GM23338 (cell line): ENCODE measurements at regions not wholly inside any gene's neighbourhood (a gene's known extent, or its start where the extent isn't known, plus 50 kb on each side); places are given as distances from the start of the nearest gene placed in this dataset.

Experiments used
- ATAC-seq: fragments of 200-7000 bp; cut with Tn5 transposase; 3 replicates; pipeline ENCODE4 v1.9.1; 2020
- DNase-seq: peaks from one replicate; pipeline ENCODE4 v3.0.0-alpha.2; 2015; ENCODE audit warnings: low spot score
- H2AFZ ChIP-seq: fragments of 200-600 bp; sonication (generic); 2 replicates; pipeline ENCODE4 v1.8.0; 2016; ENCODE audit warnings: antibody characterized with exemption, mild to moderate bottlenecking, moderate library complexity
- H3F3A ChIP-seq: fragments of 200-600 bp; sonication (generic); replicated peaks from 2 replicates; pipeline ENCODE4 v1.8.0; 2017; ENCODE audit warnings: antibody characterized with exemption, mixed run types, low read depth
- H3K27ac ChIP-seq: fragments of 200-600 bp; sonication (generic); 2 replicates; pipeline ENCODE4 v1.6.1; 2016; ENCODE audit warnings: low read depth
- H3K27me3 ChIP-seq: fragments of 200-600 bp; sonication (generic); 2 replicates; pipeline ENCODE4 v1.8.0; 2016; ENCODE audit warnings: mild to moderate bottlenecking, mixed run types, moderate library complexity; ENCODE audit not compliant: insufficient read depth
- H3K36me3 ChIP-seq: fragments of 200-600 bp; sonication (generic); 2 replicates; pipeline ENCODE4 v1.8.0; 2016; ENCODE audit warnings: mild to moderate bottlenecking; ENCODE audit not compliant: insufficient read depth
- H3K4me1 ChIP-seq: fragments of 200-600 bp; sonication (generic); 2 replicates; pipeline ENCODE4 v1.8.0; 2016; ENCODE audit warnings: mild to moderate bottlenecking, moderate library complexity; ENCODE audit not compliant: insufficient read depth
- H3K4me2 ChIP-seq: fragments of 200-600 bp; sonication (generic); 2 replicates; pipeline ENCODE4 v1.7.1; 2017; ENCODE audit warnings: mixed run types
- H3K4me3 ChIP-seq: fragments of 200-600 bp; sonication (generic); 2 replicates; pipeline ENCODE4 v1.6.1; 2016; ENCODE audit warnings: mixed run types
- H3K79me2 ChIP-seq: fragments of 200-600 bp; sonication (generic); replicated peaks from 2 replicates; pipeline ENCODE4 v1.8.0; 2017; ENCODE audit warnings: mild to moderate bottlenecking; ENCODE audit not compliant: insufficient read depth
- H3K9me2 ChIP-seq: fragments of 200-600 bp; sonication (generic); 2 replicates; pipeline ENCODE4 v1.8.0; 2017; ENCODE audit not compliant: insufficient read depth
- H4K20me1 ChIP-seq: fragments of 200-600 bp; sonication (generic); replicated peaks from 2 replicates; pipeline ENCODE4 v1.8.0; 2017; ENCODE audit warnings: mild to moderate bottlenecking; ENCODE audit not compliant: insufficient read depth
- H3K27ac Mint-ChIP-seq: 2 replicates; pipeline ENCODE4 v1.8.0; 2020; ENCODE audit warnings: inconsistent platforms, mild to moderate bottlenecking, moderate library complexity, mixed read lengths
- H3K27me3 Mint-ChIP-seq: 3 replicates; pipeline ENCODE4 v1.8.0; 2022; ENCODE audit warnings: low read depth, mild to moderate bottlenecking, moderate library complexity, mixed read lengths, inconsistent platforms; ENCODE audit not compliant: insufficient read depth, poor library complexity
- H3K36me3 Mint-ChIP-seq: 3 replicates; pipeline ENCODE4 v1.8.0; 2021; ENCODE audit warnings: low read depth, mild to moderate bottlenecking, inconsistent platforms, moderate library complexity, mixed read lengths
- H3K4me1 Mint-ChIP-seq: 3 replicates; pipeline ENCODE4 v1.8.0; 2020; ENCODE audit warnings: mild to moderate bottlenecking, inconsistent platforms, mixed read lengths
- H3K4me3 Mint-ChIP-seq: 3 replicates; pipeline ENCODE4 v1.8.0; 2021; ENCODE audit warnings: moderate library complexity, mild to moderate bottlenecking, inconsistent platforms, mixed read lengths
- H3K9me3 Mint-ChIP-seq: 3 replicates; pipeline ENCODE4 v1.8.0; 2020; ENCODE audit warnings: moderate library complexity, mild to moderate bottlenecking, inconsistent platforms, mixed read lengths
- CREB1 ChIP-seq: fragments of 250-450 bp; sonication (Bioruptor Pico); IDR thresholded peaks from 2 replicates; pipeline ENCODE4 v1.5.0; 2020; ENCODE audit warnings: low read depth, mild to moderate bottlenecking, moderate library complexity
- EZH2 ChIP-seq: fragments of 200-600 bp; sonication (generic); IDR thresholded peaks from one replicate; pipeline ENCODE4 v1.8.0; 2017; ENCODE audit warnings: antibody characterized with exemption, mild to moderate bottlenecking, low read depth; ENCODE audit not compliant: unreplicated experiment
- EZH2phosphoT487 ChIP-seq: fragments of 200-600 bp; sonication (generic); IDR thresholded peaks from one replicate; pipeline ENCODE4 v1.8.1; 2018; ENCODE audit warnings: antibody characterized with exemption; ENCODE audit not compliant: unreplicated experiment
- JUNB ChIP-seq: IDR thresholded peaks from one replicate; pipeline ENCODE4 v1.6.1; 2016; ENCODE audit warnings: antibody characterized with exemption; ENCODE audit not compliant: unreplicated experiment
- NANOG ChIP-seq: IDR thresholded peaks from 2 replicates; pipeline ENCODE4 v1.6.1; 2016; ENCODE audit warnings: antibody characterized with exemption, borderline replicate concordance
- POLR2AphosphoS5 ChIP-seq: IDR thresholded peaks from 2 replicates; pipeline ENCODE4 v1.6.1; 2016; ENCODE audit warnings: antibody characterized with exemption, low read depth
- STAT1 ChIP-seq: IDR thresholded peaks from one replicate; pipeline ENCODE4 v1.6.1; 2016; ENCODE audit warnings: antibody characterized with exemption; ENCODE audit not compliant: unreplicated experiment
- ZNF114 ChIP-seq: fragments of 250-450 bp; sonication (Bioruptor Pico); IDR thresholded peaks from 2 replicates; pipeline ENCODE4 v1.5.0; 2020; ENCODE audit warnings: mild to moderate bottlenecking, moderate library complexity
- ZNF331 ChIP-seq: fragments of 250-450 bp; sonication (Bioruptor Pico); IDR thresholded peaks from 2 replicates; pipeline ENCODE4 v1.5.0; 2020; ENCODE audit warnings: low read depth, mild to moderate bottlenecking, moderate library complexity
- TF ChIP-seq, protein P1 (sequence below): IDR thresholded peaks from one replicate; pipeline ENCODE4 v1.6.1; 2018; ENCODE audit warnings: antibody characterized with exemption; ENCODE audit not compliant: unreplicated experiment
- TF ChIP-seq, protein P2 (sequence below): fragments of 250-450 bp; sonication (Bioruptor Pico); IDR thresholded peaks from 2 replicates; pipeline ENCODE4 v1.5.0; 2020; ENCODE audit warnings: mild to moderate bottlenecking, moderate library complexity
- TF ChIP-seq, protein P3 (sequence below), 2 experiments: fragments of 200-600 bp in 1 of 2; sonication (generic) in 1 of 2; conservative IDR thresholded peaks; 2 replicates each; pipeline versions ENCODE4 v1.5.1 to v1.6.1; 2016 to 2017; ENCODE audit warnings: antibody characterized with exemption in 2 of 2, low read depth in 2 of 2, mild to moderate bottlenecking in 2 of 2, moderate library complexity in 1 of 2
- TF ChIP-seq, protein P4 (sequence below): IDR thresholded peaks from 2 replicates; pipeline ENCODE4 v1.6.1; 2016; ENCODE audit warnings: antibody characterized with exemption

DNA sequence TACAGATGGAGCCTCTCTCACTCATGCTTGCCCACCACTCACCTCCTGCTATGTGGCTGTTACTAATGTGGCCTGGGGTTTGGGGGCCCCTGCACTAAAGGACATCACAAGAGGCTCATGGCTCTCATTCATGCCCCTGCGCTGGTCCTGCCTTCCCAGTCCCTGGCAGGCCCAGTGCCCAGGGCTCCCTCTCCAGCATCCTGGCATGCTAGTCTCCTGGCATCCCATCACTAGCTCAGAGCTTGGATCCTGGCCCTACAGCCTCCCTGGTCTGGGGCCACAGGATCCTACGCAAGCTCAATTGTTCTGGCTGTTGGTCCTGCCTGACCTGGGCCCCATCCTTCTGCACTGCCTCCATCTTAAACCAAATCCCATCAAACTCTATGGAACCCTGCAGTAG, 685.4 kb downstream of the PTPRU start:
- no peaks in the 10 kb centered on the region for H3F3A ChIP-seq

More for the DNA sequence above, 685.4 kb downstream of the PTPRU start:
- Histone ChIP-seq H3K79me2 (no peaks in the 10 kb centered on the region), H3K27me3 (no peaks in the 10 kb centered on the region), H3K36me3 (no peaks in the 10 kb centered on the region), H3K27ac (no peak overlapping the region), H3K4me1 (peaks cover 17% of the 10 kb centered on the region), H3K4me3 (no peak overlapping the region), H3K9me2 (peaks cover 5% of the 10 kb centered on the region), H2AFZ (no peak overlapping the region), H4K20me1 (no peaks in the 10 kb centered on the region), H3K4me2 (no peak overlapping the region)
- Mint-ChIP-seq H3K4me1 (peaks cover 36% of the 10 kb centered on the region), H3K36me3 (no peaks in the 10 kb centered on the region), H3K9me3 (no peaks in the 10 kb centered on the region), H3K27me3 (peaks cover 15% of the 10 kb centered on the region), H3K27ac (no peak overlapping the region), H3K4me3 (no peak overlapping the region; the same call in 2 of the 3 replicates)
- TF ChIP-seq, protein P1, sequence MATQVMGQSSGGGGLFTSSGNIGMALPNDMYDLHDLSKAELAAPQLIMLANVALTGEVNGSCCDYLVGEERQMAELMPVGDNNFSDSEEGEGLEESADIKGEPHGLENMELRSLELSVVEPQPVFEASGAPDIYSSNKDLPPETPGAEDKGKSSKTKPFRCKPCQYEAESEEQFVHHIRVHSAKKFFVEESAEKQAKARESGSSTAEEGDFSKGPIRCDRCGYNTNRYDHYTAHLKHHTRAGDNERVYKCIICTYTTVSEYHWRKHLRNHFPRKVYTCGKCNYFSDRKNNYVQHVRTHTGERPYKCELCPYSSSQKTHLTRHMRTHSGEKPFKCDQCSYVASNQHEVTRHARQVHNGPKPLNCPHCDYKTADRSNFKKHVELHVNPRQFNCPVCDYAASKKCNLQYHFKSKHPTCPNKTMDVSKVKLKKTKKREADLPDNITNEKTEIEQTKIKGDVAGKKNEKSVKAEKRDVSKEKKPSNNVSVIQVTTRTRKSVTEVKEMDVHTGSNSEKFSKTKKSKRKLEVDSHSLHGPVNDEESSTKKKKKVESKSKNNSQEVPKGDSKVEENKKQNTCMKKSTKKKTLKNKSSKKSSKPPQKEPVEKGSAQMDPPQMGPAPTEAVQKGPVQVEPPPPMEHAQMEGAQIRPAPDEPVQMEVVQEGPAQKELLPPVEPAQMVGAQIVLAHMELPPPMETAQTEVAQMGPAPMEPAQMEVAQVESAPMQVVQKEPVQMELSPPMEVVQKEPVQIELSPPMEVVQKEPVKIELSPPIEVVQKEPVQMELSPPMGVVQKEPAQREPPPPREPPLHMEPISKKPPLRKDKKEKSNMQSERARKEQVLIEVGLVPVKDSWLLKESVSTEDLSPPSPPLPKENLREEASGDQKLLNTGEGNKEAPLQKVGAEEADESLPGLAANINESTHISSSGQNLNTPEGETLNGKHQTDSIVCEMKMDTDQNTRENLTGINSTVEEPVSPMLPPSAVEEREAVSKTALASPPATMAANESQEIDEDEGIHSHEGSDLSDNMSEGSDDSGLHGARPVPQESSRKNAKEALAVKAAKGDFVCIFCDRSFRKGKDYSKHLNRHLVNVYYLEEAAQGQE = no peak
- TF ChIP-seq, protein P2, sequence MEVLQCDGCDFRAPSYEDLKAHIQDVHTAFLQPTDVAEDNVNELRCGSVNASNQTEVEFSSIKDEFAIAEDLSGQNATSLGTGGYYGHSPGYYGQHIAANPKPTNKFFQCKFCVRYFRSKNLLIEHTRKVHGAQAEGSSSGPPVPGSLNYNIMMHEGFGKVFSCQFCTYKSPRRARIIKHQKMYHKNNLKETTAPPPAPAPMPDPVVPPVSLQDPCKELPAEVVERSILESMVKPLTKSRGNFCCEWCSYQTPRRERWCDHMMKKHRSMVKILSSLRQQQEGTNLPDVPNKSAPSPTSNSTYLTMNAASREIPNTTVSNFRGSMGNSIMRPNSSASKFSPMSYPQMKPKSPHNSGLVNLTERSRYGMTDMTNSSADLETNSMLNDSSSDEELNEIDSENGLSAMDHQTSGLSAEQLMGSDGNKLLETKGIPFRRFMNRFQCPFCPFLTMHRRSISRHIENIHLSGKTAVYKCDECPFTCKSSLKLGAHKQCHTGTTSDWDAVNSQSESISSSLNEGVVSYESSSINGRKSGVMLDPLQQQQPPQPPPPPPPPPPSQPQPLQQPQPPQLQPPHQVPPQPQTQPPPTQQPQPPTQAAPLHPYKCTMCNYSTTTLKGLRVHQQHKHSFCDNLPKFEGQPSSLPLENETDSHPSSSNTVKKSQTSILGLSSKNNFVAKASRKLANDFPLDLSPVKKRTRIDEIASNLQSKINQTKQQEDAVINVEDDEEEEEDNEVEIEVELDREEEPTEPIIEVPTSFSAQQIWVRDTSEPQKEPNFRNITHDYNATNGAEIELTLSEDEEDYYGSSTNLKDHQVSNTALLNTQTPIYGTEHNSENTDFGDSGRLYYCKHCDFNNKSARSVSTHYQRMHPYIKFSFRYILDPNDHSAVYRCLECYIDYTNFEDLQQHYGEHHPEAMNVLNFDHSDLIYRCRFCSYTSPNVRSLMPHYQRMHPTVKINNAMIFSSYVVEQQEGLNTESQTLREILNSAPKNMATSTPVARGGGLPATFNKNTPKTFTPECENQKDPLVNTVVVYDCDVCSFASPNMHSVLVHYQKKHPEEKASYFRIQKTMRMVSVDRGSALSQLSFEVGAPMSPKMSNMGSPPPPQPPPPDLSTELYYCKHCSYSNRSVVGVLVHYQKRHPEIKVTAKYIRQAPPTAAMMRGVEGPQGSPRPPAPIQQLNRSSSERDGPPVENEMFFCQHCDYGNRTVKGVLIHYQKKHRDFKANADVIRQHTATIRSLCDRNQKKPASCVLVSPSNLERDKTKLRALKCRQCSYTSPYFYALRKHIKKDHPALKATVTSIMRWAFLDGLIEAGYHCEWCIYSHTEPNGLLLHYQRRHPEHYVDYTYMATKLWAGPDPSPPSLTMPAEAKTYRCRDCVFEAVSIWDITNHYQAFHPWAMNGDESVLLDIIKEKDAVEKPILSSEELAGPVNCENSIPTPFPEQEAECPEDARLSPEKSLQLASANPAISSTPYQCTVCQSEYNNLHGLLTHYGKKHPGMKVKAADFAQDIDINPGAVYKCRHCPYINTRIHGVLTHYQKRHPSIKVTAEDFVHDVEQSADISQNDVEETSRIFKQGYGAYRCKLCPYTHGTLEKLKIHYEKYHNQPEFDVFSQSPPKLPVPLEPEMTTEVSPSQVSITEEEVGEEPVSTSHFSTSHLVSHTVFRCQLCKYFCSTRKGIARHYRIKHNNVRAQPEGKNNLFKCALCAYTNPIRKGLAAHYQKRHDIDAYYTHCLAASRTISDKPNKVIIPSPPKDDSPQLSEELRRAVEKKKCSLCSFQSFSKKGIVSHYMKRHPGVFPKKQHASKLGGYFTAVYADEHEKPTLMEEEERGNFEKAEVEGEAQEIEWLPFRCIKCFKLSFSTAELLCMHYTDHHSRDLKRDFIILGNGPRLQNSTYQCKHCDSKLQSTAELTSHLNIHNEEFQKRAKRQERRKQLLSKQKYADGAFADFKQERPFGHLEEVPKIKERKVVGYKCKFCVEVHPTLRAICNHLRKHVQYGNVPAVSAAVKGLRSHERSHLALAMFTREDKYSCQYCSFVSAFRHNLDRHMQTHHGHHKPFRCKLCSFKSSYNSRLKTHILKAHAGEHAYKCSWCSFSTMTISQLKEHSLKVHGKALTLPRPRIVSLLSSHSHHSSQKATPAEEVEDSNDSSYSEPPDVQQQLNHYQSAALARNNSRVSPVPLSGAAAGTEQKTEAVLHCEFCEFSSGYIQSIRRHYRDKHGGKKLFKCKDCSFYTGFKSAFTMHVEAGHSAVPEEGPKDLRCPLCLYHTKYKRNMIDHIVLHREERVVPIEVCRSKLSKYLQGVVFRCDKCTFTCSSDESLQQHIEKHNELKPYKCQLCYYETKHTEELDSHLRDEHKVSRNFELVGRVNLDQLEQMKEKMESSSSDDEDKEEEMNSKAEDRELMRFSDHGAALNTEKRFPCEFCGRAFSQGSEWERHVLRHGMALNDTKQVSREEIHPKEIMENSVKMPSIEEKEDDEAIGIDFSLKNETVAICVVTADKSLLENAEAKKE (CRISPR knock-in tag) = no peak
- TF ChIP-seq EZH2phosphoT487 (no peak), JUNB (no peak), POLR2AphosphoS5 (no peak), ZNF114 (CRISPR knock-in tag) (no peak), CREB1 (CRISPR knock-in tag) (no peak), STAT1 (no peak), NANOG (no peak), EZH2 (no peak), ZNF331 (no peak)
- TF ChIP-seq, protein P3, sequence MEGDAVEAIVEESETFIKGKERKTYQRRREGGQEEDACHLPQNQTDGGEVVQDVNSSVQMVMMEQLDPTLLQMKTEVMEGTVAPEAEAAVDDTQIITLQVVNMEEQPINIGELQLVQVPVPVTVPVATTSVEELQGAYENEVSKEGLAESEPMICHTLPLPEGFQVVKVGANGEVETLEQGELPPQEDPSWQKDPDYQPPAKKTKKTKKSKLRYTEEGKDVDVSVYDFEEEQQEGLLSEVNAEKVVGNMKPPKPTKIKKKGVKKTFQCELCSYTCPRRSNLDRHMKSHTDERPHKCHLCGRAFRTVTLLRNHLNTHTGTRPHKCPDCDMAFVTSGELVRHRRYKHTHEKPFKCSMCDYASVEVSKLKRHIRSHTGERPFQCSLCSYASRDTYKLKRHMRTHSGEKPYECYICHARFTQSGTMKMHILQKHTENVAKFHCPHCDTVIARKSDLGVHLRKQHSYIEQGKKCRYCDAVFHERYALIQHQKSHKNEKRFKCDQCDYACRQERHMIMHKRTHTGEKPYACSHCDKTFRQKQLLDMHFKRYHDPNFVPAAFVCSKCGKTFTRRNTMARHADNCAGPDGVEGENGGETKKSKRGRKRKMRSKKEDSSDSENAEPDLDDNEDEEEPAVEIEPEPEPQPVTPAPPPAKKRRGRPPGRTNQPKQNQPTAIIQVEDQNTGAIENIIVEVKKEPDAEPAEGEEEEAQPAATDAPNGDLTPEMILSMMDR (conservative IDR thresholded peaks at IDR 0.05; ENCODE audit: low read depth in 2 of 2) = no peak
- TF ChIP-seq, protein P4, sequence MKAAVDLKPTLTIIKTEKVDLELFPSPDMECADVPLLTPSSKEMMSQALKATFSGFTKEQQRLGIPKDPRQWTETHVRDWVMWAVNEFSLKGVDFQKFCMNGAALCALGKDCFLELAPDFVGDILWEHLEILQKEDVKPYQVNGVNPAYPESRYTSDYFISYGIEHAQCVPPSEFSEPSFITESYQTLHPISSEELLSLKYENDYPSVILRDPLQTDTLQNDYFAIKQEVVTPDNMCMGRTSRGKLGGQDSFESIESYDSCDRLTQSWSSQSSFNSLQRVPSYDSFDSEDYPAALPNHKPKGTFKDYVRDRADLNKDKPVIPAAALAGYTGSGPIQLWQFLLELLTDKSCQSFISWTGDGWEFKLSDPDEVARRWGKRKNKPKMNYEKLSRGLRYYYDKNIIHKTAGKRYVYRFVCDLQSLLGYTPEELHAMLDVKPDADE = no peak
- DNase-seq (no peak), ATAC-seq (no peak)
